Hematopoietic multipotent progenitor cell treated with erythropoietin and hydrocortisone succinate and interleukin-3 and kit ligand, for 6 days (in vitro differentiated cells): ENCODE measurements at regions not wholly inside any gene's neighbourhood (a gene's known extent, or its start where the extent isn't known, plus 50 kb on each side); places are given as distances from the start of the nearest gene placed in this dataset.

Source experiments
- DNase-seq: peaks from one replicate; pipeline ENCODE4 v3.0.0-alpha.2; 2015

GRCh38 chr7:53719122-53719521 is 683.7 kb downstream of the POM121L12 start:
- no peak for DNase-seq

GRCh38 chr7:53740971-53741370 is 705.5 kb downstream of the POM121L12 start:
- no peak for DNase-seq

- no peak for DNase-seq
Measured at GRCh38 chr7:53743697-53744402, 708.4 kb downstream of the POM121L12 start.

GRCh38 chr7:53744403-53744760 is 708.9 kb downstream of the POM121L12 start:
- no peak for DNase-seq

GRCh38 chr7:53756946-53757345 is 721.5 kb downstream of the POM121L12 start:
- DNase-seq, result no peak

GRCh38 chr7:53768186-53768585 is 732.8 kb downstream of the POM121L12 start:
- DNase-seq, result no peak

GRCh38 chr7:53771701-53772100 is 736.3 kb downstream of the POM121L12 start:
- no peak for DNase-seq

GRCh38 chr7:53776323-53776722 is 740.9 kb downstream of the POM121L12 start:
- DNase-seq, result no peak

GRCh38 chr7:53789741-53790140 is 752.4 kb upstream of the VSTM2A start:
- no peak for DNase-seq

GRCh38 chr7:53794816-53795215 is 747.4 kb upstream of the VSTM2A start:
- no peak for DNase-seq

GRCh38 chr7:53800746-53801145 is 741.4 kb upstream of the VSTM2A start:
- DNase-seq, result no peak

- DNase-seq, result no peak
Measured at GRCh38 chr7:53806119-53806518, 736.1 kb upstream of the VSTM2A start.

GRCh38 chr7:53811555-53812079 is 730.6 kb upstream of the VSTM2A start:
- no peak for DNase-seq

GRCh38 chr7:53812135-53812534 is 730.0 kb upstream of the VSTM2A start:
- DNase-seq, result no peak

- DNase-seq, result no peak
Measured at GRCh38 chr7:53835301-53835700, 706.9 kb upstream of the VSTM2A start.

- DNase-seq, result no peak
Measured at GRCh38 chr7:53877688-53878087, 664.5 kb upstream of the VSTM2A start.

- no peak for DNase-seq
Measured at GRCh38 chr7:53900856-53901528, 641.2 kb upstream of the VSTM2A start.

- no peak for DNase-seq
Measured at GRCh38 chr7:53904355-53904754, 637.8 kb upstream of the VSTM2A start.

- DNase-seq, result no peak
Measured at GRCh38 chr7:53917637-53918036, 624.5 kb upstream of the VSTM2A start.

GRCh38 chr7:53920011-53920410 is 622.2 kb upstream of the VSTM2A start:
- DNase-seq, result no peak

GRCh38 chr7:53940483-53940882 is 601.7 kb upstream of the VSTM2A start:
- DNase-seq, result no peak

- DNase-seq, result no peak
Measured at GRCh38 chr7:53947732-53948131, 594.4 kb upstream of the VSTM2A start.

GRCh38 chr7:53965716-53966115 is 576.5 kb upstream of the VSTM2A start:
- DNase-seq, result no peak

GRCh38 chr7:53983480-53983879 is 558.7 kb upstream of the VSTM2A start:
- no peak for DNase-seq

- DNase-seq, result no peak
Measured at GRCh38 chr7:53984776-53985175, 557.4 kb upstream of the VSTM2A start.
